ENCODE measurements at regions not wholly inside any gene's neighbourhood (a gene's known extent, or its start where the extent isn't known, plus 50 kb on each side); places are given as distances from the start of the nearest gene placed in this dataset.

- Histone ChIP-seq H3K27me3 (no peaks in the 10 kb centered on the region), H3K4me3 (no peak overlapping the region), H3K27ac (no peak overlapping the region), H3K4me1 (no peaks in the 10 kb centered on the region), H3K9me3 (no peaks in the 10 kb centered on the region), H3K36me3 (no peaks in the 10 kb centered on the region)
- intact Hi-C loops (cut with DNase I; ENCODE audit: low total_unique reads) (no loop called here), in situ Hi-C loops (cut with MboI; ENCODE audit: low sequenced_read_pairs in 4 of 4) (loop anchor here in 1 of 4 donors (25.0 kb wide), 1 partner anchor 1104 kb away; no protein-coding TSS in a partner anchor)
- no peak for TF ChIP-seq POLR2A (IDR thresholded peaks at IDR 0.05)
- TF ChIP-seq CTCF (IDR thresholded peaks at IDR 0.05 in 4 of 5, conservative IDR thresholded peaks at IDR 0.05 in 1 of 5): no peak
- ATAC-seq: no peak
- DNase-seq: no peak
Observed at GRCh38 chr3:70557976-70558375, 245.5 kb upstream of the MDFIC2 start.

GRCh38 chr3:70556056-70556455, 243.6 kb upstream of the MDFIC2 start:
- ATAC-seq: no peak

GRCh38 chr3:70554170-70554569, 241.7 kb upstream of the MDFIC2 start:
- TF ChIP-seq CTCF (IDR thresholded peaks at IDR 0.05 in 4 of 5, conservative IDR thresholded peaks at IDR 0.05 in 1 of 5): no peak
- TF ChIP-seq POLR2A (IDR thresholded peaks at IDR 0.05): no peak
- Histone ChIP-seq H3K27ac (no peak overlapping the region), H3K36me3 (no peaks in the 10 kb centered on the region), H3K4me1 (no peaks in the 10 kb centered on the region), H3K4me3 (no peak overlapping the region), H3K9me3 (no peaks in the 10 kb centered on the region), H3K27me3 (no peaks in the 10 kb centered on the region)
- DNase-seq (no peak), ATAC-seq (no peak)
- intact Hi-C loops (cut with DNase I; ENCODE audit: low total_unique reads): loop anchor here (5.0 kb wide), 2 partner anchors 1033 to 1098 kb away; no protein-coding TSS in a partner anchor
- in situ Hi-C loops (cut with MboI; ENCODE audit: low sequenced_read_pairs in 4 of 4): loop anchor here in 2 of 4 donors (5.0 to 25.0 kb wide), 2 partner anchors 1098 to 1108 kb away; no protein-coding TSS in a partner anchor

More at GRCh38 chr3:70556056-70556455, 243.6 kb upstream of the MDFIC2 start:
- in situ Hi-C loops (cut with MboI; ENCODE audit: low sequenced_read_pairs in 4 of 4) (loop anchor here in 1 of 4 donors (25.0 kb wide), 1 partner anchor 1106 kb away; no protein-coding TSS in a partner anchor), intact Hi-C loops (cut with DNase I; ENCODE audit: low total_unique reads) (no loop called here)
- Histone ChIP-seq H3K27me3 (no peaks in the 10 kb centered on the region), H3K27ac (no peak overlapping the region), H3K4me3 (no peak overlapping the region), H3K36me3 (no peaks in the 10 kb centered on the region), H3K4me1 (no peaks in the 10 kb centered on the region), H3K9me3 (no peaks in the 10 kb centered on the region)
- DNase-seq: no peak
- no peak for TF ChIP-seq POLR2A (IDR thresholded peaks at IDR 0.05)
- no peak for TF ChIP-seq CTCF (IDR thresholded peaks at IDR 0.05 in 4 of 5, conservative IDR thresholded peaks at IDR 0.05 in 1 of 5)

- ATAC-seq (peak in 1 of 2 donors; percentile 75), DNase-seq (peak; percentile 15 to 35)
- intact Hi-C loops (cut with DNase I; ENCODE audit: low total_unique reads) (loop anchor here (5.0 kb wide), 2 partner anchors 1036 to 1101 kb away; no protein-coding TSS in a partner anchor), in situ Hi-C loops (cut with MboI; ENCODE audit: low sequenced_read_pairs in 4 of 4) (loop anchor here in 2 of 4 donors (5.0 to 25.0 kb wide), 2 partner anchors 1101 to 1111 kb away; no protein-coding TSS in a partner anchor)
- Histone ChIP-seq H3K4me3 (no peak overlapping the region), H3K36me3 (no peaks in the 10 kb centered on the region), H3K27ac (no peak overlapping the region), H3K9me3 (no peaks in the 10 kb centered on the region), H3K27me3 (no peaks in the 10 kb centered on the region), H3K4me1 (no peaks in the 10 kb centered on the region)
- peak; percentile 40 to 71 (median 58) for TF ChIP-seq CTCF (IDR thresholded peaks at IDR 0.05 in 4 of 5, conservative IDR thresholded peaks at IDR 0.05 in 1 of 5)
- TF ChIP-seq POLR2A (IDR thresholded peaks at IDR 0.05): no peak
Observed at GRCh38 chr3:70550723-70551319, 238.4 kb upstream of the MDFIC2 start.

All from gastrocnemius medialis (tissue), 4 donors.